ENCODE measurements at regions not wholly inside any gene's neighbourhood (a gene's known extent, or its start where the extent isn't known, plus 50 kb on each side); places are given as distances from the start of the nearest gene placed in this dataset.

GRCh38 chr11:47904808-47905207 is 56.7 kb upstream of the NUP160 start:
- TF ChIP-seq TAF1 (conservative IDR thresholded peaks at IDR 0.05) (no peak), REST (IDR thresholded peaks at IDR 0.05) (no peak)
